GM12878 (cell line): ENCODE measurements at regions not wholly inside any gene's neighbourhood (a gene's known extent, or its start where the extent isn't known, plus 50 kb on each side); places are given as distances from the start of the nearest gene placed in this dataset.

Source experiments
- ATAC-seq: fragments of 200-7000 bp; cut with Tn5 transposase; 3 replicates; pipeline ENCODE4 v1.9.1; 2020; ENCODE audit warnings: mild to moderate bottlenecking, moderate library complexity
- BruUV-seq: library from RNA; stranded (reverse); fragments of 400-500 nt; replicated peaks from 2 replicates; lab custom pipeline; 2021; lab: Mats Ljungman, UMichigan
- CTCF ChIA-PET: fragments of 300-600 bp; sonication (Branson Sonifier 250); formaldehyde crosslinking; extraction: SDS; loops from one replicate; lab custom pipeline; 2021; ENCODE audit warnings: inconsistent platforms; lab: Yijun Ruan, JAX
- POLR2A ChIA-PET: fragments of 350-600 bp; formaldehyde crosslinking; extraction: SDS; loops from one replicate; lab custom pipeline; 2021; ENCODE audit warnings: inconsistent platforms; lab: Charles Lee
- RAD21 ChIA-PET: fragments of 300-600 bp; sonication (Branson Sonifier 250); formaldehyde crosslinking; loops from one replicate; lab custom pipeline; 2023; ENCODE audit warnings: antibody characterized with exemption; ENCODE audit not compliant: unreplicated experiment; lab: Charles Lee
- SMC1A ChIA-PET: fragments of 300-600 bp; sonication (Branson Sonifier 250); formaldehyde crosslinking; loops from one replicate; lab custom pipeline; 2023; ENCODE audit not compliant: unreplicated experiment, uncharacterized antibody; lab: Charles Lee
- DNase-seq: peaks from one replicate; pipeline ENCODE4 v3.0.0-alpha.2; 2011; ENCODE audit warnings: low read depth, low spot score
- FAIRE-seq: peaks from 3 replicates; lab custom pipeline; 2011; peaks lifted over from hg19 to GRCh38; lab: Jason Lieb, UNC
- H2AFZ ChIP-seq: 2 replicates; pipeline ENCODE4 v1.6.0; 2011; ENCODE audit warnings: low read depth, low read length, control low read depth; ENCODE audit not compliant: control insufficient read depth
- H3K27ac ChIP-seq: 2 replicates; pipeline ENCODE4 v1.5.1; 2011; ENCODE audit warnings: control low read depth; ENCODE audit not compliant: control insufficient read depth, insufficient read depth
- H3K27me3 ChIP-seq, 2 experiments: replicated peaks in 1 of 2; 2 replicates each; pipeline versions ENCODE4 v1.6.0 to v1.6.1; 2011; ENCODE audit warnings: low read length in 1 of 2; ENCODE audit not compliant: control insufficient read depth in 2 of 2, insufficient read depth in 2 of 2
- H3K36me3 ChIP-seq, 2 experiments: 2 replicates each; pipeline ENCODE4 v1.5.1; 2011; ENCODE audit warnings: low read length in 1 of 2; ENCODE audit not compliant: control insufficient read depth in 2 of 2, insufficient read depth in 2 of 2
- H3K4me1 ChIP-seq: 2 replicates; pipeline ENCODE4 v1.6.1; 2011; ENCODE audit warnings: mild to moderate bottlenecking, low read length, moderate library complexity, mixed read lengths; ENCODE audit not compliant: control insufficient read depth, insufficient read depth
- H3K4me2 ChIP-seq: 2 replicates; pipeline ENCODE4 v1.6.0; 2011; ENCODE audit warnings: control low read depth; ENCODE audit not compliant: control insufficient read depth, insufficient read depth
- H3K4me3 ChIP-seq: fragments of 200-600 bp; sonication (generic); 2 replicates; pipeline ENCODE4 v1.5.1; 2016
- H3K79me2 ChIP-seq: 2 replicates; pipeline ENCODE4 v1.6.0; 2011; ENCODE audit warnings: low read length; ENCODE audit not compliant: control insufficient read depth, insufficient read depth
- H3K9ac ChIP-seq: 2 replicates; pipeline ENCODE4 v1.8.0; 2011; ENCODE audit warnings: low read length, control low read depth, mixed read lengths; ENCODE audit not compliant: control insufficient read depth, insufficient read depth
- H3K9me3 ChIP-seq: replicated peaks from 3 replicates; pipeline ENCODE4 v1.5.1; 2011; ENCODE audit warnings: mild to moderate bottlenecking, low read length; ENCODE audit not compliant: control insufficient read depth, insufficient read depth
- H4K20me1 ChIP-seq: 2 replicates; pipeline ENCODE4 v1.6.0; 2011; ENCODE audit not compliant: control insufficient read depth, insufficient read depth
- HCFC1 ChIP-seq: fragments of 150-350 bp; IDR thresholded peaks from 2 replicates; pipeline ENCODE4 v1.6.1; 2014; ENCODE audit warnings: low read length
- MTA2 ChIP-seq: fragments of 450-650 bp; IDR thresholded peaks from 2 replicates; pipeline ENCODE4 v1.6.1; 2016; ENCODE audit warnings: low read depth, mild to moderate bottlenecking, moderate library complexity
- PAX8 ChIP-seq: fragments of 450-650 bp; IDR thresholded peaks from 2 replicates; pipeline ENCODE4 v1.6.1; 2017; ENCODE audit warnings: mild to moderate bottlenecking, moderate library complexity
- RAD21 ChIP-seq: IDR thresholded peaks from 2 replicates; pipeline ENCODE4 v1.6.1; 2011; ENCODE audit warnings: mild to moderate bottlenecking, low read depth, low read length, moderate library complexity; ENCODE audit not compliant: insufficient read depth
- RB1 ChIP-seq: fragments of 450-650 bp; formaldehyde crosslinking; IDR thresholded peaks from 2 replicates; pipeline ENCODE4 v1.6.1; 2017; ENCODE audit warnings: mild to moderate bottlenecking, borderline replicate concordance
- RBBP5 ChIP-seq: fragments of 200-600 bp; sonication (generic); conservative IDR thresholded peaks from 2 replicates; pipeline ENCODE4 v1.6.1; 2016
- ZNF207 ChIP-seq: fragments of 450-650 bp; IDR thresholded peaks from 2 replicates; pipeline ENCODE4 v1.6.1; 2014; ENCODE audit warnings: antibody characterized with exemption, mild to moderate bottlenecking, borderline replicate concordance
- in situ Hi-C: fragments of 300-500 bp; cut with MboI; formaldehyde crosslinking; loops from 9 replicates; pipeline ENCODE4 v1.14.3; 2018; ENCODE audit warnings: mixed read lengths
- intact Hi-C: fragments of 100-400 bp; cut with micrococcal nuclease; formaldehyde crosslinking; loops from one replicate; pipeline ENCODE4 v1.14.2; 2022; ENCODE audit not compliant: unreplicated experiment
- TF ChIP-seq, protein P1 (sequence below): IDR thresholded peaks from 2 replicates; pipeline ENCODE4 v1.6.1; 2012; ENCODE audit warnings: mild to moderate bottlenecking, low read depth, low read length

- H2AFZ ChIP-seq: no peak overlapping the region
- DNase-seq (no peak), FAIRE-seq (no peak), ATAC-seq (no peak)
- H3K4me2 ChIP-seq: no peak overlapping the region
- H3K79me2 ChIP-seq: no peaks in the 10 kb centered on the region
- intact Hi-C loops: no loop called here
- TF ChIP-seq, protein P1, sequence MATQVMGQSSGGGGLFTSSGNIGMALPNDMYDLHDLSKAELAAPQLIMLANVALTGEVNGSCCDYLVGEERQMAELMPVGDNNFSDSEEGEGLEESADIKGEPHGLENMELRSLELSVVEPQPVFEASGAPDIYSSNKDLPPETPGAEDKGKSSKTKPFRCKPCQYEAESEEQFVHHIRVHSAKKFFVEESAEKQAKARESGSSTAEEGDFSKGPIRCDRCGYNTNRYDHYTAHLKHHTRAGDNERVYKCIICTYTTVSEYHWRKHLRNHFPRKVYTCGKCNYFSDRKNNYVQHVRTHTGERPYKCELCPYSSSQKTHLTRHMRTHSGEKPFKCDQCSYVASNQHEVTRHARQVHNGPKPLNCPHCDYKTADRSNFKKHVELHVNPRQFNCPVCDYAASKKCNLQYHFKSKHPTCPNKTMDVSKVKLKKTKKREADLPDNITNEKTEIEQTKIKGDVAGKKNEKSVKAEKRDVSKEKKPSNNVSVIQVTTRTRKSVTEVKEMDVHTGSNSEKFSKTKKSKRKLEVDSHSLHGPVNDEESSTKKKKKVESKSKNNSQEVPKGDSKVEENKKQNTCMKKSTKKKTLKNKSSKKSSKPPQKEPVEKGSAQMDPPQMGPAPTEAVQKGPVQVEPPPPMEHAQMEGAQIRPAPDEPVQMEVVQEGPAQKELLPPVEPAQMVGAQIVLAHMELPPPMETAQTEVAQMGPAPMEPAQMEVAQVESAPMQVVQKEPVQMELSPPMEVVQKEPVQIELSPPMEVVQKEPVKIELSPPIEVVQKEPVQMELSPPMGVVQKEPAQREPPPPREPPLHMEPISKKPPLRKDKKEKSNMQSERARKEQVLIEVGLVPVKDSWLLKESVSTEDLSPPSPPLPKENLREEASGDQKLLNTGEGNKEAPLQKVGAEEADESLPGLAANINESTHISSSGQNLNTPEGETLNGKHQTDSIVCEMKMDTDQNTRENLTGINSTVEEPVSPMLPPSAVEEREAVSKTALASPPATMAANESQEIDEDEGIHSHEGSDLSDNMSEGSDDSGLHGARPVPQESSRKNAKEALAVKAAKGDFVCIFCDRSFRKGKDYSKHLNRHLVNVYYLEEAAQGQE: no peak
- TF ChIP-seq RB1 (no peak), RBBP5 (no peak), RAD21 (no peak), HCFC1 (no peak), PAX8 (no peak), MTA2 (no peak), ZNF207 (no peak)
- no peak overlapping the region for H3K27ac ChIP-seq
- no peaks in the 10 kb centered on the region for H3K9me3 ChIP-seq
- H3K27me3 ChIP-seq: no peaks in the 10 kb centered on the region
- H3K4me3 ChIP-seq: no peak overlapping the region
- POLR2A ChIA-PET: no interaction called here
- H4K20me1 ChIP-seq: no peaks in the 10 kb centered on the region
- no peak overlapping the region for H3K9ac ChIP-seq
- no peaks in the 10 kb centered on the region for H3K4me1 ChIP-seq
- in situ Hi-C loops: no loop called here
- H3K36me3 ChIP-seq: no peaks in the 10 kb centered on the region
- CTCF ChIA-PET: interaction anchor here (0.8 kb wide), 1 partner anchor 15 kb away, joined by 3 read pairs; no protein-coding TSS in a partner anchor
- SMC1A ChIA-PET: no interaction called here
- BruUV-seq: no TSS peak
- RAD21 ChIA-PET: no interaction called here
These were observed 155.4 kb upstream of the LHCGR start for GRCh38 chr2:48910961-48911360.
